ENCODE measurements at regions not wholly inside any gene's neighbourhood (a gene's known extent, or its start where the extent isn't known, plus 50 kb on each side); places are given as distances from the start of the nearest gene placed in this dataset.

DNA sequence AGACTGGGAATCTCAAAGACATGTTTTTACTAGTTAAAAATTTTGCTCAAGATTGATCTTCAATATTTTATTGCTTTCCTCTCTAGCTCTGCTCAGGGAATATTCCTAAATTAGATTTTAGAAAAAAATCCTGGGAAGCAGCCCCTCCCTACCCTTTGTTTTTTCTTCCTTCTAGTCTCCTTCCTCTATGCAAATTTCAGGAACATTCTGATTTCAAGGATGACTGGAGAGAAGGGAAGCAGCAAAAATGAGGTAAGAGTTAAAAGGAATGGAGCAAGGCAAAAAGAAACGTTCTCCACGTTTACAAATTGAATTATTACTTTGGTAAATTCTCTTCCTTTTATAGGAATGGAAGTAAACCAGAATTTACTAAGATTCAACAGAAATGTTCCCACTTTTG lies 493.4 kb upstream of the TUSC1 start:
- H3K4me3 Mint-ChIP-seq (ENCODE audit: low read depth) = no peak overlapping the region
- no peak overlapping the region for H3K27ac Mint-ChIP-seq

DNA sequence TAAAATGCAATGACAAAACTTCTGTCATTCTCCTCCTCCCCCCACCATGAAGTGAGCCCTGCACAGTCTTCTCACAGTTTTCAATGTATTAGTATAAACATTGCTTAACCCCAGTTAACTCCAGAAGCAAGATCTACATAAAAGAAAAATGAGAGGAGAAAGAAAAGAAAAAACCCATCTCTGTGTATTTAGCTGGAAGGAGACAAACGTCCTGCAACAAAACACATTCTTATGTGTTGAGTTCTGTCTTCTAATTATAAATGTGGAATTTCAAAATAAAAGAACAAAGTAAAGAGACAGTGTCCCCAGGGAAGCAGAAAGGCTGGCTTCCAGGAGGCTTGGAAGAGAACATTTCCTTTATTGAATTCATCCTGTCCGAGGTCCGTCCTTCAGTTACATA lies 491.9 kb upstream of the TUSC1 start:
- H3K4me1 Mint-ChIP-seq (ENCODE audit: low read depth) = no peaks in the 10 kb centered on the region
- no peaks in the 10 kb centered on the region for H3K9me3 Mint-ChIP-seq (ENCODE audit: low read depth)
- no peak for DNase-seq (ENCODE audit: low spot score, unreplicated experiment)
- no peaks in the 10 kb centered on the region for H3K36me3 Mint-ChIP-seq (ENCODE audit: insufficient read depth)
- no peaks in the 10 kb centered on the region for H3K27me3 Mint-ChIP-seq
- peak overlapping the region; percentile 15 for H3K27ac Mint-ChIP-seq
- TF ChIP-seq, protein P1, sequence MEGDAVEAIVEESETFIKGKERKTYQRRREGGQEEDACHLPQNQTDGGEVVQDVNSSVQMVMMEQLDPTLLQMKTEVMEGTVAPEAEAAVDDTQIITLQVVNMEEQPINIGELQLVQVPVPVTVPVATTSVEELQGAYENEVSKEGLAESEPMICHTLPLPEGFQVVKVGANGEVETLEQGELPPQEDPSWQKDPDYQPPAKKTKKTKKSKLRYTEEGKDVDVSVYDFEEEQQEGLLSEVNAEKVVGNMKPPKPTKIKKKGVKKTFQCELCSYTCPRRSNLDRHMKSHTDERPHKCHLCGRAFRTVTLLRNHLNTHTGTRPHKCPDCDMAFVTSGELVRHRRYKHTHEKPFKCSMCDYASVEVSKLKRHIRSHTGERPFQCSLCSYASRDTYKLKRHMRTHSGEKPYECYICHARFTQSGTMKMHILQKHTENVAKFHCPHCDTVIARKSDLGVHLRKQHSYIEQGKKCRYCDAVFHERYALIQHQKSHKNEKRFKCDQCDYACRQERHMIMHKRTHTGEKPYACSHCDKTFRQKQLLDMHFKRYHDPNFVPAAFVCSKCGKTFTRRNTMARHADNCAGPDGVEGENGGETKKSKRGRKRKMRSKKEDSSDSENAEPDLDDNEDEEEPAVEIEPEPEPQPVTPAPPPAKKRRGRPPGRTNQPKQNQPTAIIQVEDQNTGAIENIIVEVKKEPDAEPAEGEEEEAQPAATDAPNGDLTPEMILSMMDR (IDR thresholded peaks at IDR 0.05; ENCODE audit: unreplicated experiment) = no peak
- no peak overlapping the region for H3K4me3 Mint-ChIP-seq (ENCODE audit: low read depth)

More for the DNA sequence above, 493.4 kb upstream of the TUSC1 start:
- Mint-ChIP-seq H3K4me1 (ENCODE audit: low read depth) (no peaks in the 10 kb centered on the region), H3K27me3 (no peaks in the 10 kb centered on the region), H3K36me3 (ENCODE audit: insufficient read depth) (no peaks in the 10 kb centered on the region), H3K9me3 (ENCODE audit: low read depth) (no peaks in the 10 kb centered on the region)
- no peak for DNase-seq (ENCODE audit: low spot score, unreplicated experiment)
- TF ChIP-seq, protein P1 (IDR thresholded peaks at IDR 0.05; ENCODE audit: unreplicated experiment) = no peak

- Mint-ChIP-seq H3K4me3 (ENCODE audit: low read depth) (no peak overlapping the region), H3K4me1 (ENCODE audit: low read depth) (no peaks in the 10 kb centered on the region), H3K27me3 (no peaks in the 10 kb centered on the region), H3K36me3 (ENCODE audit: insufficient read depth) (no peaks in the 10 kb centered on the region), H3K27ac (no peak overlapping the region), H3K9me3 (ENCODE audit: low read depth) (no peaks in the 10 kb centered on the region)
- TF ChIP-seq, protein P1 (IDR thresholded peaks at IDR 0.05; ENCODE audit: unreplicated experiment) = no peak
- DNase-seq (ENCODE audit: low spot score, unreplicated experiment) = no peak
Observed at GRCh38 chr9:26169708-26170107, 491.5 kb upstream of the TUSC1 start.

- Mint-ChIP-seq H3K9me3 (ENCODE audit: low read depth) (no peaks in the 10 kb centered on the region), H3K27ac (no peak overlapping the region), H3K27me3 (no peaks in the 10 kb centered on the region), H3K36me3 (ENCODE audit: insufficient read depth) (no peaks in the 10 kb centered on the region), H3K4me3 (ENCODE audit: low read depth) (no peak overlapping the region), H3K4me1 (ENCODE audit: low read depth) (no peaks in the 10 kb centered on the region)
- DNase-seq (ENCODE audit: low spot score, unreplicated experiment) = no peak
- TF ChIP-seq, protein P1 (IDR thresholded peaks at IDR 0.05; ENCODE audit: unreplicated experiment) = no peak
Observed at GRCh38 chr9:26166537-26166936, 488.3 kb upstream of the TUSC1 start.

DNA sequence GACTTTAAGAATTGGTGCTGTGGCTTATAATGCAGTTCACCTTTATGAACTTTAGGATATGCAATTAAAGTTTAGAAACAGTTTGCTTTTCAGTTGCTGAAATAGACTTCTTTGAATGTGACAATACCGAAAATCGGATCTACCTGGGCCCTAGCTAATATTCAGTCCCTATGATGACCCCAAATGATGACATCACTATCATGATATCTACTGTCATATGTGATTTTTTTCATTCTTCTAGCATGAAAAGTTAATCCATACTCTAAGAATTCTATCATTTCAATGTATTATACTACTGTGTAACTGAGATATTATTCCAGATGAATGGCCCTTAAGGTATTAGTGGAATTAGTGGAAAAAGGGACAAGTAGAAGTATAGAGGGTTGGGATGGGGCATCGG lies 487.2 kb upstream of the TUSC1 start:
- no peak for DNase-seq (ENCODE audit: low spot score, unreplicated experiment)
- no peaks in the 10 kb centered on the region for H3K36me3 Mint-ChIP-seq (ENCODE audit: insufficient read depth)
- no peaks in the 10 kb centered on the region for H3K4me1 Mint-ChIP-seq (ENCODE audit: low read depth)
- no peaks in the 10 kb centered on the region for H3K27me3 Mint-ChIP-seq
- TF ChIP-seq, protein P1 (IDR thresholded peaks at IDR 0.05; ENCODE audit: unreplicated experiment) = no peak
- no peak overlapping the region for H3K27ac Mint-ChIP-seq
- H3K9me3 Mint-ChIP-seq (ENCODE audit: low read depth) = no peaks in the 10 kb centered on the region
- no peak overlapping the region for H3K4me3 Mint-ChIP-seq (ENCODE audit: low read depth)
